RWPE2 (cell line): ENCODE measurements at regions not wholly inside any gene's neighbourhood (a gene's known extent, or its start where the extent isn't known, plus 50 kb on each side); places are given as distances from the start of the nearest gene placed in this dataset.
A peak's percentile ranks its signal among the peaks of the same experiment; 100 is the strongest.
"Not testable (repeated sequence)": the region's sequence is repeated elsewhere in the genome, so short reads cannot be mapped to it uniquely, and the experiment has no call there.

Source experiments
- ATAC-seq: fragments of 200-7000 bp; cut with Tn5 transposase; 3 replicates; pipeline ENCODE4 v1.9.1; 2021; ENCODE audit warnings: low read depth
- DNase-seq: peaks from one replicate; pipeline ENCODE4 v3.0.0-alpha.2; 2020; ENCODE audit warnings: low spot score
- H3K27ac ChIP-seq: fragments of 450-650 bp; 2 replicates; pipeline ENCODE4 v1.5.1; 2017; ENCODE audit warnings: mild to moderate bottlenecking; ENCODE audit not compliant: poor library complexity, severe bottlenecking
- H3K27me3 ChIP-seq: fragments of 250-450 bp; sonication (Bioruptor Pico); 2 replicates; pipeline ENCODE4 v1.5.1; 2021; ENCODE audit warnings: mild to moderate bottlenecking, moderate library complexity; ENCODE audit not compliant: insufficient read depth, poor library complexity, severe bottlenecking
- H3K36me3 ChIP-seq: fragments of 250-450 bp; sonication (Bioruptor Pico); 2 replicates; pipeline ENCODE4 v1.5.1; 2020; ENCODE audit warnings: low read depth, mild to moderate bottlenecking, moderate library complexity
- H3K4me1 ChIP-seq: fragments of 250-450 bp; sonication (Bioruptor Pico); 2 replicates; pipeline ENCODE4 v1.5.1; 2021; ENCODE audit warnings: mild to moderate bottlenecking, moderate library complexity; ENCODE audit not compliant: insufficient read depth, poor library complexity, severe bottlenecking
- H3K4me3 ChIP-seq: fragments of 250-450 bp; sonication (Bioruptor Pico); 2 replicates; pipeline ENCODE4 v1.5.1; 2021; ENCODE audit warnings: mild to moderate bottlenecking, moderate library complexity; ENCODE audit not compliant: severe bottlenecking
- H3K9me3 ChIP-seq: fragments of 250-450 bp; sonication (Bioruptor Pico); 2 replicates; pipeline ENCODE4 v1.5.1; 2021; ENCODE audit warnings: mild to moderate bottlenecking, moderate library complexity; ENCODE audit not compliant: severe bottlenecking
- TF ChIP-seq, protein P1 (sequence below): fragments of 450-650 bp; IDR thresholded peaks from one replicate; pipeline ENCODE4 v1.5.1; 2017; ENCODE audit warnings: mild to moderate bottlenecking, moderate library complexity; ENCODE audit not compliant: poor library complexity, severe bottlenecking

DNA sequence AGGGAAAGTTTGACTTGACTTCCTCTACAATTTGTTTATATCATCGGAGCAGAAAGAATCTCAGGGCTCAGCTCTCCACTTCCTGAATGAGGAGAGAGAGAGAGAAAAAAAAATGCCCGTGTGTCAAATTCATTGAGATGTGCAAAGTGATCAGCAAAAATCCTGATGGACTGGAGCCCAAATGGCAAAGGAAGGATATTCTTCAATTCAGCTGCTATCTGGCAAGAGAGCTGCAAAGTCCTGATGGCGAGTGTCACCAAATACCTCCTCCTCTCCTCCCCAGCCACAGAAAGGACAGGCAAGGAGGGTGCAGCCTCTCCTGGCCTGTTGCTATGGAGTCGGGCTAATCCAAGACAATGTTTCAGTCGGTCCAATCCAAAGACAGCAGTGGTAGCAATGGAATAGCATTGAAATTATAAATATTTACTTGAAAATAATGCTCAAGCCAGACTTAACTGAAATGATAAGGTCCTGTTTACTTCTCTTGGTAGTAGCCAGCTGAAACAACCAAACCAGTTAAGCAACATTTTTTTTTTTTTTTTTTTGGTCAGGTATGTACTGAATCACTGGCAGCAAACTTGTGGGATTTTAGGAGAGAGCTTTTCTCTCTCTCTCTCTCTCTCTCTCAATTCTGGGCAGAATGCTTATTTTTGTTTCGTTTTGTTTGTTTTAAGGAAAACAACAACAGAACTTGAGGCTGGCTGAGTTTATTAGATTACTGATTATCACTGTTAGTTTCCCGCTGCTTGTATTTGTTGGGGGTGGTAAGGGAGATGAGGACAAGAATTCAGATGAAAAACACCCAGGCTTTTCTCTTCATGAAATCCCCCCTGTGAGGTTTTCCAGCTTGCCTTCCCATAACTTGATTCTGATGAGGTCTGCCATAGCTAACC, 204.2 kb downstream of the BCAS1 start:
- Histone ChIP-seq H3K27ac (peak overlapping the region; percentile 90), H3K4me1 (peaks cover 58% of the 10 kb centered on the region), H3K4me3 (no peak overlapping the region), H3K27me3 (no peaks in the 10 kb centered on the region), H3K9me3 (no peaks in the 10 kb centered on the region), H3K36me3 (no peaks in the 10 kb centered on the region)
- DNase-seq (no peak), ATAC-seq (peak; percentile 58)
- TF ChIP-seq, protein P1, sequence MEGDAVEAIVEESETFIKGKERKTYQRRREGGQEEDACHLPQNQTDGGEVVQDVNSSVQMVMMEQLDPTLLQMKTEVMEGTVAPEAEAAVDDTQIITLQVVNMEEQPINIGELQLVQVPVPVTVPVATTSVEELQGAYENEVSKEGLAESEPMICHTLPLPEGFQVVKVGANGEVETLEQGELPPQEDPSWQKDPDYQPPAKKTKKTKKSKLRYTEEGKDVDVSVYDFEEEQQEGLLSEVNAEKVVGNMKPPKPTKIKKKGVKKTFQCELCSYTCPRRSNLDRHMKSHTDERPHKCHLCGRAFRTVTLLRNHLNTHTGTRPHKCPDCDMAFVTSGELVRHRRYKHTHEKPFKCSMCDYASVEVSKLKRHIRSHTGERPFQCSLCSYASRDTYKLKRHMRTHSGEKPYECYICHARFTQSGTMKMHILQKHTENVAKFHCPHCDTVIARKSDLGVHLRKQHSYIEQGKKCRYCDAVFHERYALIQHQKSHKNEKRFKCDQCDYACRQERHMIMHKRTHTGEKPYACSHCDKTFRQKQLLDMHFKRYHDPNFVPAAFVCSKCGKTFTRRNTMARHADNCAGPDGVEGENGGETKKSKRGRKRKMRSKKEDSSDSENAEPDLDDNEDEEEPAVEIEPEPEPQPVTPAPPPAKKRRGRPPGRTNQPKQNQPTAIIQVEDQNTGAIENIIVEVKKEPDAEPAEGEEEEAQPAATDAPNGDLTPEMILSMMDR: no peak

DNA sequence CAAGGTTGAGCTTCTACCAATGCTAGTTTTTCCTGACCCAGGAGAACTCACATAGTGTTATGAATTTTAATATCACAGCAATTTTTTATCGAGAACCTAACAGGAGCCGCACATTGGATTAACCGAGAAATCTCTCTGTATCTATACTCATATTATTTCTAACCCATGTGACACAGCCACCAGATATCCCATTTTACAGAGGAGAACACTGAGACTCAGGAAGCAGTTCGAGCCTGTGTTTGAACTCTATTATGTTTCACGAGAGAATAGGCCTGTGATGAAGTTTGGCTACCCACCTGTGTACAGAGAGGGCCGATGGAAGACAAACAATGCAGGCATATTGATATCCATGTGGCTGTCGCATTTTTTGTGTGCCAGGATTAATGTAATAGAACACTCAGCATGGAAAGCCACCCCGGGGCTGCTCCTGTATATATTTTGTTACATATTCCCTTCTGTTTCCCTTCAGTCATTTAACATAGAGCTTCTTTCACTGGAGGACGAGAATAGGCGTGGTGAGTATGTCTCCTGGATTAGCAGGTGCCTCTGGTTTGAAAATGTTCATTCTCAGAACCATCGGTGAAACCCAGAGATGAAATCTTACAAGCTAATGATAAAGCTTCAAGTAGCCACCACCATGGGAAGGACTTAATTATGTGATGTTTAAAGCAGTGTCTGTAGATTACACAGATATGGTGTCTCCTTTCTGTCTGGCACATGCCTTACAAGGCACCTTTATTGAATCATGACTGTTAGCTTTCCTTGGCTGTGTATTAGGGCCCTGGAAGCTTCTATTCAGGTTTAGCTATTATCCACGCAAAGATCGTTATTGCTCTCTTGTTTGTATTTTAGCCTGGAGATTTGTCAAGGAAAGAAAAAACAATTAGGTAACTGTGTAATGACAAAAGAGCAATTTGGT, 205.4 kb downstream of the BCAS1 start:
- not testable (repeated sequence) for H3K9me3 ChIP-seq, H3K4me3 ChIP-seq, H3K36me3 ChIP-seq, DNase-seq, ATAC-seq, H3K27me3 ChIP-seq
- Histone ChIP-seq H3K27ac (peak overlapping the region; percentile 90), H3K4me1 (peaks cover 51% of the 10 kb centered on the region)

- peaks cover 42% of the 10 kb centered on the region for H3K4me1 ChIP-seq
- not testable (repeated sequence) for H3K9me3 ChIP-seq, H3K36me3 ChIP-seq, H3K27me3 ChIP-seq, DNase-seq, H3K27ac ChIP-seq, ATAC-seq, H3K4me3 ChIP-seq
These were observed 206.3 kb downstream of the BCAS1 start for GRCh38 chr20:53863923-53864641.

GRCh38 chr20:53863535-53863922, 206.9 kb downstream of the BCAS1 start:
- H3K27me3 ChIP-seq, DNase-seq, ATAC-seq, H3K27ac ChIP-seq, H3K9me3 ChIP-seq, H3K4me3 ChIP-seq, H3K36me3 ChIP-seq: not testable (repeated sequence)
- peaks cover 44% of the 10 kb centered on the region for H3K4me1 ChIP-seq

- H3K27me3 ChIP-seq, H3K36me3 ChIP-seq, H3K27ac ChIP-seq, DNase-seq, H3K9me3 ChIP-seq, H3K4me3 ChIP-seq, ATAC-seq: not testable (repeated sequence)
- peaks cover 47% of the 10 kb centered on the region for H3K4me1 ChIP-seq
These were observed 207.4 kb downstream of the BCAS1 start for GRCh38 chr20:53863039-53863438.

GRCh38 chr20:53862490-53862889, 207.9 kb downstream of the BCAS1 start:
- H3K27ac ChIP-seq, DNase-seq, H3K27me3 ChIP-seq, ATAC-seq, H3K36me3 ChIP-seq, H3K4me3 ChIP-seq, H3K9me3 ChIP-seq: not testable (repeated sequence)
- H3K4me1 ChIP-seq: peaks cover 45% of the 10 kb centered on the region

- DNase-seq, H3K9me3 ChIP-seq, H3K27me3 ChIP-seq, H3K27ac ChIP-seq, H3K4me3 ChIP-seq, H3K36me3 ChIP-seq, ATAC-seq: not testable (repeated sequence)
- peaks cover 41% of the 10 kb centered on the region for H3K4me1 ChIP-seq
These were observed 208.3 kb downstream of the BCAS1 start for GRCh38 chr20:53862136-53862397.
